ENCODE measurements at regions not wholly inside any gene's neighbourhood (a gene's known extent, or its start where the extent isn't known, plus 50 kb on each side); places are given as distances from the start of the nearest gene placed in this dataset.

GRCh38 chr4:33060674-33061542 is 2340.7 kb downstream of the PCDH7 start:
- no peaks in the 10 kb centered on the region for H3K27me3 ChIP-seq (ENCODE audit: insufficient read depth, low read length)
- no peaks in the 10 kb centered on the region for H4K20me1 ChIP-seq (ENCODE audit: insufficient read depth)
- H3K79me2 ChIP-seq (ENCODE audit: insufficient read depth, low read length) = no peaks in the 10 kb centered on the region
- intact Hi-C loops (cut with micrococcal nuclease) = no loop called here
- BruUV-seq (replicated peaks) = no TSS peak
- no peak overlapping the region for H3K4me2 ChIP-seq (ENCODE audit: low read length)
- H3K36me3 ChIP-seq (ENCODE audit: control insufficient read depth in 1 of 2, insufficient read depth in 2 of 2, low read length in 2 of 2) = no peaks in the 10 kb centered on the region
- no peak overlapping the region for H3K4me3 ChIP-seq (replicated peaks in 1 of 2; ENCODE audit: low read depth in 1 of 2, low read length in 2 of 2)
- ATAC-seq = peak; percentile 100
- ChIA-PET CTCF (interaction anchor here (0.8 to 1.6 kb wide), 6 partner anchors 10 to 259 kb away, joined by 3 to 10 read pairs (median 3); no protein-coding TSS in a partner anchor), POLR2A (no interaction called here), RAD21 (ENCODE audit: low non-redundant PET in 1 of 2, low total read pairs in 2 of 2, uncharacterized antibody in 2 of 2, unreplicated experiment in 2 of 2) (no interaction called here)
- H3K27ac ChIP-seq (ENCODE audit: low read depth, low read length) = no peak overlapping the region
- DNase-seq (ENCODE audit: low read depth, low spot score) = peak; percentile 68
- H2AFZ ChIP-seq (ENCODE audit: low read depth, low read length, poor library complexity, severe bottlenecking) = peak overlapping the region; percentile 52
- H3K9me2 ChIP-seq (ENCODE audit: insufficient read depth) = no peaks in the 10 kb centered on the region
- H3K9ac ChIP-seq (ENCODE audit: low read length) = no peak overlapping the region
- no peaks in the 10 kb centered on the region for H3K9me3 ChIP-seq (ENCODE audit: control insufficient read depth in 1 of 2, insufficient read depth in 1 of 2, low read depth in 1 of 2, low read length in 2 of 2)
- TF ChIP-seq RAD21 (IDR thresholded peaks at IDR 0.05; ENCODE audit: low read depth) (peak; percentile 70), REST (IDR thresholded peaks at IDR 0.05; ENCODE audit: low read depth) (no peak), CEBPB (IDR thresholded peaks at IDR 0.05; ENCODE audit: low read depth) (no peak), EZH2phosphoT487 (IDR thresholded peaks at IDR 0.05; ENCODE audit: borderline replicate concordance) (no peak), EZH2 (IDR thresholded peaks at IDR 0.05) (no peak), EGR1 (IDR thresholded peaks at IDR 0.05; ENCODE audit: low read depth) (no peak), JUND (IDR thresholded peaks at IDR 0.05) (no peak), CTCF (IDR thresholded peaks at IDR 0.05 in 2 of 3, conservative IDR thresholded peaks at IDR 0.05 in 1 of 3; ENCODE audit: borderline replicate concordance in 1 of 3, insufficient read depth in 1 of 3, low read depth in 2 of 3, low read length in 2 of 3) (peak; percentile 73 to 96 (median 93)), POLR2AphosphoS5 (IDR thresholded peaks at IDR 0.05; ENCODE audit: low read depth, low read length) (no peak), MAX (IDR thresholded peaks at IDR 0.05) (no peak), POLR2A (IDR thresholded peaks at IDR 0.05; ENCODE audit: borderline replicate concordance, extremely low read depth, insufficient read depth, insufficient read length) (no peak), SIN3A (IDR thresholded peaks at IDR 0.05; ENCODE audit: low read depth) (no peak)
- H3K4me1 ChIP-seq (ENCODE audit: control insufficient read depth in 1 of 2, insufficient read depth in 2 of 2, low read length in 2 of 2) = no peaks in the 10 kb centered on the region

Data from HCT116 (cell line).